HEK293 (cell line): ENCODE measurements at regions not wholly inside any gene's neighbourhood (a gene's known extent, or its start where the extent isn't known, plus 50 kb on each side); places are given as distances from the start of the nearest gene placed in this dataset.

Experiments
- CTCF ChIA-PET: fragments of 350-600 bp; formaldehyde crosslinking; extraction: SDS; loops from one replicate; lab custom pipeline; 2021; ENCODE audit warnings: antibody characterized with exemption; lab: Yijun Ruan, JAX
- POLR2A ChIA-PET: fragments of 300-600 bp; formaldehyde crosslinking; extraction: SDS; loops from one replicate; lab custom pipeline; 2020; ENCODE audit warnings: antibody characterized with exemption, inconsistent platforms; lab: Yijun Ruan, JAX
- H3K27ac ChIP-seq: fragments of 200-500 bp; sonication (Bioruptor generic); 2 replicates; pipeline ENCODE4 v1.5.1; 2014; ENCODE audit warnings: low read depth, low read length, control low read depth, inconsistent platforms; ENCODE audit errors: extremely low read depth
- H3K36me3 ChIP-seq, 2 experiments: fragments of 200-500 bp in 1 of 2; sonication (Bioruptor generic) in 1 of 2; 1 replicate in 1 of 2; 2 replicates in 1 of 2; pipeline ENCODE4 v1.5.1; 2014 to 2017; ENCODE audit warnings: inconsistent platforms in 2 of 2, low read length in 2 of 2; ENCODE audit not compliant: control insufficient read depth in 2 of 2, insufficient read depth in 1 of 2
- H3K4me1 ChIP-seq: fragments of 200-500 bp; sonication (Bioruptor generic); 2 replicates; pipeline ENCODE4 v1.5.1; 2014; ENCODE audit warnings: mild to moderate bottlenecking, low read length, inconsistent platforms; ENCODE audit not compliant: control insufficient read depth, insufficient read depth
- H3K4me3 ChIP-seq: 2 replicates; pipeline ENCODE4 v1.5.1; 2011; ENCODE audit warnings: low read depth, mild to moderate bottlenecking, control low read depth, low read length, moderate library complexity
- H3K9me3 ChIP-seq: fragments of 200-500 bp; sonication (Bioruptor generic); 2 replicates; pipeline ENCODE4 v1.5.1; 2014; ENCODE audit warnings: low read depth, low read length, inconsistent platforms; ENCODE audit not compliant: control insufficient read depth, insufficient read depth
- EGR2 ChIP-seq: fragments of 450-650 bp; formaldehyde crosslinking; IDR thresholded peaks from 2 replicates; pipeline ENCODE4 v1.5.1; 2016; ENCODE audit warnings: low read depth, missing biosample characterization, missing genetic modification characterization
- KLF9 ChIP-seq: fragments of 450-650 bp; formaldehyde crosslinking; IDR thresholded peaks from 2 replicates; pipeline ENCODE4 v1.5.1; 2016; ENCODE audit warnings: missing biosample characterization, missing genetic modification characterization, low read depth
- MYNN ChIP-seq: fragments of 450-650 bp; formaldehyde crosslinking; IDR thresholded peaks from 2 replicates; pipeline ENCODE4 v1.5.1; 2016; ENCODE audit warnings: missing biosample characterization, missing genetic modification characterization, borderline replicate concordance
- TCF7L2 ChIP-seq: IDR thresholded peaks from 2 replicates; pipeline ENCODE4 v1.6.1; 2011; ENCODE audit warnings: low read depth, mild to moderate bottlenecking, inconsistent platforms, low read length, moderate library complexity, borderline replicate concordance
- ZNF174 ChIP-seq: fragments of 450-650 bp; formaldehyde crosslinking; IDR thresholded peaks from 2 replicates; pipeline ENCODE4 v1.5.0; 2017; ENCODE audit warnings: missing biosample characterization, mild to moderate bottlenecking, missing genetic modification characterization
- ZNF266 ChIP-seq: fragments of 450-650 bp; formaldehyde crosslinking; IDR thresholded peaks from 2 replicates; pipeline ENCODE4 v1.5.1; 2016; ENCODE audit warnings: missing biosample characterization, missing genetic modification characterization, low read depth
- ZNF280C ChIP-seq: fragments of 450-650 bp; formaldehyde crosslinking; IDR thresholded peaks from 2 replicates; pipeline ENCODE4 v1.5.1; 2016; ENCODE audit warnings: missing biosample characterization, missing genetic modification characterization
- ZNF292 ChIP-seq: fragments of 450-650 bp; formaldehyde crosslinking; IDR thresholded peaks from 2 replicates; pipeline ENCODE4 v1.5.1; 2016; ENCODE audit warnings: low read depth, missing biosample characterization, missing genetic modification characterization, borderline replicate concordance
- ZNF521 ChIP-seq: fragments of 450-650 bp; formaldehyde crosslinking; IDR thresholded peaks from 2 replicates; pipeline ENCODE4 v1.5.1; 2017; ENCODE audit warnings: missing biosample characterization, mild to moderate bottlenecking, missing genetic modification characterization
- ZNF530 ChIP-seq: fragments of 450-650 bp; formaldehyde crosslinking; IDR thresholded peaks from 2 replicates; pipeline ENCODE4 v1.5.1; 2016; ENCODE audit warnings: low read depth, missing biosample characterization, missing genetic modification characterization
- ZNF626 ChIP-seq: fragments of 450-650 bp; sonication (Bioruptor Pico); formaldehyde crosslinking; IDR thresholded peaks from 2 replicates; pipeline ENCODE4 v1.5.1; 2018; ENCODE audit warnings: missing biosample characterization, missing genetic modification characterization, inconsistent platforms
- ZNF645 ChIP-seq: fragments of 450-650 bp; formaldehyde crosslinking; IDR thresholded peaks from 2 replicates; pipeline ENCODE4; 2016; ENCODE audit warnings: missing biosample characterization, missing genetic modification characterization
- ZNF658 ChIP-seq: fragments of 450-650 bp; formaldehyde crosslinking; IDR thresholded peaks from 2 replicates; pipeline ENCODE4; 2016; ENCODE audit warnings: missing biosample characterization, missing genetic modification characterization
- ZNF837 ChIP-seq: fragments of 450-650 bp; formaldehyde crosslinking; IDR thresholded peaks from 2 replicates; pipeline ENCODE4 v1.5.1; 2016; ENCODE audit warnings: missing biosample characterization, missing genetic modification characterization
- TF ChIP-seq, protein P1 (sequence below): fragments of 450-650 bp; formaldehyde crosslinking; IDR thresholded peaks from 2 replicates; pipeline ENCODE4 v1.5.1; 2016; ENCODE audit warnings: missing biosample characterization, missing genetic modification characterization
- TF ChIP-seq, protein P2 (sequence below): fragments of 450-650 bp; formaldehyde crosslinking; IDR thresholded peaks from 2 replicates; pipeline ENCODE4 v1.5.0; 2017; ENCODE audit warnings: missing biosample characterization, missing genetic modification characterization, borderline replicate concordance

DNA sequence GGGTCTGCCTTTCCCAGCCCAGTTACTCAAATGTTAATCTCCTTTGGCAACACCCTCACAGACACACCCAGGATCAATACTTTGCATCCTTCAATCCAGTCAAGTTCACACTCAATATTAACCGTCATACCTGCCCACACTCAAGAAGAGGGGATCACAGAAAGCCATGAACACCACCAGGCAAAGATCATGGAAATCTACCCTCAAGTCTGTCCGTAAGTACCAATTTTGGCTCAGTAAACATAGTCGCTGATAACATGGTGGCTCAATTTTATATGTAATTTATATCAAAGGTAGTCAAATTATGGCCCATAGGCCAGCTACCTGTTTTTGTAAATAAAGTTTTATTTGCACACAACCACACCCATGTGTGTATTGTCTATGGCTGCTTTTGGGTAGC is 102.3 kb upstream of the MAP2 start:
- CTCF ChIA-PET: interaction anchor here (2.1 kb wide), 1 partner anchor 13 kb away, joined by 10 read pairs; no protein-coding TSS in a partner anchor
- POLR2A ChIA-PET: no interaction called here
- Histone ChIP-seq H3K4me3 (no peak overlapping the region), H3K27ac (no peak overlapping the region), H3K36me3 (no peaks in the 10 kb centered on the region), H3K4me1 (no peaks in the 10 kb centered on the region)
- TF ChIP-seq ZNF292: no peak
- no peak for TF ChIP-seq ZNF626 (tag by site-specific recombination)
- TF ChIP-seq KLF9 (tag by site-specific recombination): no peak
- TF ChIP-seq ZNF521 (tag by site-specific recombination): no peak
- no peak for TF ChIP-seq ZNF174
- TF ChIP-seq, protein P1, sequence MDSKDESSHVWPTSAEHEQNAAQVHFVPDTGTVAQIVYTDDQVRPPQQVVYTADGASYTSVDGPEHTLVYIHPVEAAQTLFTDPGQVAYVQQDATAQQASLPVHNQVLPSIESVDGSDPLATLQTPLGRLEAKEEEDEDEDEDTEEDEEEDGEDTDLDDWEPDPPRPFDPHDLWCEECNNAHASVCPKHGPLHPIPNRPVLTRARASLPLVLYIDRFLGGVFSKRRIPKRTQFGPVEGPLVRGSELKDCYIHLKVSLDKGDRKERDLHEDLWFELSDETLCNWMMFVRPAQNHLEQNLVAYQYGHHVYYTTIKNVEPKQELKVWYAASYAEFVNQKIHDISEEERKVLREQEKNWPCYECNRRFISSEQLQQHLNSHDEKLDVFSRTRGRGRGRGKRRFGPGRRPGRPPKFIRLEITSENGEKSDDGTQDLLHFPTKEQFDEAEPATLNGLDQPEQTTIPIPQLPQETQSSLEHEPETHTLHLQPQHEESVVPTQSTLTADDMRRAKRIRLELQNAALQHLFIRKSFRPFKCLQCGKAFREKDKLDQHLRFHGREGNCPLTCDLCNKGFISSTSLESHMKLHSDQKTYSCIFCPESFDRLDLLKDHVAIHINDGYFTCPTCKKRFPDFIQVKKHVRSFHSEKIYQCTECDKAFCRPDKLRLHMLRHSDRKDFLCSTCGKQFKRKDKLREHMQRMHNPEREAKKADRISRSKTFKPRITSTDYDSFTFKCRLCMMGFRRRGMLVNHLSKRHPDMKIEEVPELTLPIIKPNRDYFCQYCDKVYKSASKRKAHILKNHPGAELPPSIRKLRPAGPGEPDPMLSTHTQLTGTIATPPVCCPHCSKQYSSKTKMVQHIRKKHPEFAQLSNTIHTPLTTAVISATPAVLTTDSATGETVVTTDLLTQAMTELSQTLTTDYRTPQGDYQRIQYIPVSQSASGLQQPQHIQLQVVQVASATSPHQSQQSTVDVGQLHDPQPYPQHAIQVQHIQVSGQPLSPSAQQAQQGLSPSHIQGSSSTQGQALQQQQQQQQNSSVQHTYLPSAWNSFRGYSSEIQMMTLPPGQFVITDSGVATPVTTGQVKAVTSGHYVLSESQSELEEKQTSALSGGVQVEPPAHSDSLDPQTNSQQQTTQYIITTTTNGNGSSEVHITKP (tag by site-specific recombination): no peak
- TF ChIP-seq ZNF280C: no peak
- TF ChIP-seq ZNF530 (tag by site-specific recombination): no peak
- TF ChIP-seq MYNN (tag by site-specific recombination): no peak
- no peak for TF ChIP-seq ZNF266 (tag by site-specific recombination)
- TF ChIP-seq ZNF658 (tag by site-specific recombination): no peak
- TF ChIP-seq EGR2 (tag by site-specific recombination): no peak
- TF ChIP-seq ZNF645: no peak
- TF ChIP-seq, all 188 proteins: peak for 0
- H3K9me3 ChIP-seq: no peaks in the 10 kb centered on the region

- Histone ChIP-seq H3K9me3 (no peaks in the 10 kb centered on the region), H3K27ac (no peak overlapping the region)
- TF ChIP-seq ZNF837 (no peak), TCF7L2 (no peak)
- TF ChIP-seq, protein P2, sequence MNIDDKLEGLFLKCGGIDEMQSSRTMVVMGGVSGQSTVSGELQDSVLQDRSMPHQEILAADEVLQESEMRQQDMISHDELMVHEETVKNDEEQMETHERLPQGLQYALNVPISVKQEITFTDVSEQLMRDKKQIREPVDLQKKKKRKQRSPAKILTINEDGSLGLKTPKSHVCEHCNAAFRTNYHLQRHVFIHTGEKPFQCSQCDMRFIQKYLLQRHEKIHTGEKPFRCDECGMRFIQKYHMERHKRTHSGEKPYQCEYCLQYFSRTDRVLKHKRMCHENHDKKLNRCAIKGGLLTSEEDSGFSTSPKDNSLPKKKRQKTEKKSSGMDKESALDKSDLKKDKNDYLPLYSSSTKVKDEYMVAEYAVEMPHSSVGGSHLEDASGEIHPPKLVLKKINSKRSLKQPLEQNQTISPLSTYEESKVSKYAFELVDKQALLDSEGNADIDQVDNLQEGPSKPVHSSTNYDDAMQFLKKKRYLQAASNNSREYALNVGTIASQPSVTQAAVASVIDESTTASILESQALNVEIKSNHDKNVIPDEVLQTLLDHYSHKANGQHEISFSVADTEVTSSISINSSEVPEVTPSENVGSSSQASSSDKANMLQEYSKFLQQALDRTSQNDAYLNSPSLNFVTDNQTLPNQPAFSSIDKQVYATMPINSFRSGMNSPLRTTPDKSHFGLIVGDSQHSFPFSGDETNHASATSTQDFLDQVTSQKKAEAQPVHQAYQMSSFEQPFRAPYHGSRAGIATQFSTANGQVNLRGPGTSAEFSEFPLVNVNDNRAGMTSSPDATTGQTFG (tag by site-specific recombination): no peak
- TF ChIP-seq, all 188 proteins: peak for 0
- Histone ChIP-seq H3K4me3 (no peak overlapping the region), H3K4me1 (no peaks in the 10 kb centered on the region), H3K36me3 (no peaks in the 10 kb centered on the region)
- ChIA-PET CTCF (interaction anchor here (2.1 to 3.9 kb wide), 2 partner anchors 12 kb away, joined by 10 to 18 read pairs; no protein-coding TSS in a partner anchor), POLR2A (no interaction called here)
Measured at GRCh38 chr2:209322041-209322440, 101.8 kb upstream of the MAP2 start.
